ENCODE measurements at regions not wholly inside any gene's neighbourhood (a gene's known extent, or its start where the extent isn't known, plus 50 kb on each side); places are given as distances from the start of the nearest gene placed in this dataset.

GRCh38 chr6:112800439-112800838, 453.3 kb downstream of the RFPL4B start:
- FAIRE-seq (no peak), DNase-seq (ENCODE audit: low read depth in 1 of 2, low spot score in 1 of 2) (no peak), ATAC-seq (no peak)
- CTCF ChIA-PET, result no interaction called here
- Histone ChIP-seq H3K27ac (no peak overlapping the region), H3K4me1 (no peaks in the 10 kb centered on the region), H3K9me3 (no peaks in the 10 kb centered on the region), H3K4me3 (no peak overlapping the region), H3K4me2 (no peak overlapping the region)
- POLR2A ChIA-PET, result no interaction called here
- 54% methylated on average over 1 of the region's 1 CpG for WGBS (ENCODE audit: missing lambda C conversion rate)
- no peak for TF ChIP-seq ATOH8 (CRISPR knock-in tag; IDR thresholded peaks at IDR 0.05; ENCODE audit: low read depth)
- no peak for TF ChIP-seq HOXB5 (CRISPR knock-in tag; IDR thresholded peaks at IDR 0.05)
- TF ChIP-seq ELK1 (IDR thresholded peaks at IDR 0.05; ENCODE audit: low read depth, low read length), result no peak

- no peak for FAIRE-seq
Measured at GRCh38 chr6:112800916-112801315, 453.8 kb downstream of the RFPL4B start.

More at GRCh38 chr6:112800916-112801315, 453.8 kb downstream of the RFPL4B start:
- Histone ChIP-seq H3K4me2 (no peak overlapping the region), H3K4me3 (no peak overlapping the region), H3K4me1 (no peaks in the 10 kb centered on the region), H3K27ac (no peak overlapping the region), H3K9me3 (no peaks in the 10 kb centered on the region)
- WGBS (ENCODE audit: missing lambda C conversion rate), result 89% methylated on average over 1 of the region's 1 CpG
- no peak for TF ChIP-seq RNF2 (IDR thresholded peaks at IDR 0.05; ENCODE audit: borderline replicate concordance, low read depth)
- TF ChIP-seq RAD21 (conservative IDR thresholded peaks at IDR 0.05 in 1 of 2, IDR thresholded peaks at IDR 0.05 in 1 of 2), result no peak
- no peak for TF ChIP-seq CTCF (IDR thresholded peaks at IDR 0.05)
- TF ChIP-seq HOXB13 (CRISPR knock-in tag; IDR thresholded peaks at IDR 0.05; ENCODE audit: low read depth), result no peak
- TF ChIP-seq TP53 (CRISPR knock-in tag; IDR thresholded peaks at IDR 0.05), result no peak
- TF ChIP-seq KDM1A (IDR thresholded peaks at IDR 0.05; ENCODE audit: low read depth), result no peak
- TF ChIP-seq NPAS2 (CRISPR knock-in tag; IDR thresholded peaks at IDR 0.05; ENCODE audit: borderline replicate concordance), result no peak
- no peak for TF ChIP-seq POLR2AphosphoS2 (conservative IDR thresholded peaks at IDR 0.05; ENCODE audit: low read length)
- TF ChIP-seq TFCP2L1 (CRISPR knock-in tag; IDR thresholded peaks at IDR 0.05), result no peak
- no peak for TF ChIP-seq BHLHE40 (IDR thresholded peaks at IDR 0.05; ENCODE audit: low read depth, low read length)
- TF ChIP-seq ESRRA (IDR thresholded peaks at IDR 0.05; ENCODE audit: borderline replicate concordance, low read length), result no peak
- no peak for TF ChIP-seq EHMT2 (IDR thresholded peaks at IDR 0.05; ENCODE audit: low read depth)
- TF ChIP-seq E2F6 (IDR thresholded peaks at IDR 0.05; ENCODE audit: borderline replicate concordance, low read depth), result no peak
- TF ChIP-seq PBX3 (IDR thresholded peaks at IDR 0.05), result no peak
- no peak for TF ChIP-seq CHD2 (IDR thresholded peaks at IDR 0.05; ENCODE audit: low read length, partially characterized antibody)
- no peak for TF ChIP-seq PHF8 (IDR thresholded peaks at IDR 0.05; ENCODE audit: borderline replicate concordance, low read depth)
- CTCF ChIA-PET, result no interaction called here
- POLR2A ChIA-PET, result no interaction called here
- DNase-seq (ENCODE audit: low read depth in 1 of 2, low spot score in 1 of 2) (no peak), ATAC-seq (no peak)

Measured in A549 (cell line).